ENCODE measurements at regions not wholly inside any gene's neighbourhood (a gene's known extent, or its start where the extent isn't known, plus 50 kb on each side); places are given as distances from the start of the nearest gene placed in this dataset.
"Not testable (repeated sequence)": the region's sequence is repeated elsewhere in the genome, so short reads cannot be mapped to it uniquely, and the experiment has no call there.

DNA sequence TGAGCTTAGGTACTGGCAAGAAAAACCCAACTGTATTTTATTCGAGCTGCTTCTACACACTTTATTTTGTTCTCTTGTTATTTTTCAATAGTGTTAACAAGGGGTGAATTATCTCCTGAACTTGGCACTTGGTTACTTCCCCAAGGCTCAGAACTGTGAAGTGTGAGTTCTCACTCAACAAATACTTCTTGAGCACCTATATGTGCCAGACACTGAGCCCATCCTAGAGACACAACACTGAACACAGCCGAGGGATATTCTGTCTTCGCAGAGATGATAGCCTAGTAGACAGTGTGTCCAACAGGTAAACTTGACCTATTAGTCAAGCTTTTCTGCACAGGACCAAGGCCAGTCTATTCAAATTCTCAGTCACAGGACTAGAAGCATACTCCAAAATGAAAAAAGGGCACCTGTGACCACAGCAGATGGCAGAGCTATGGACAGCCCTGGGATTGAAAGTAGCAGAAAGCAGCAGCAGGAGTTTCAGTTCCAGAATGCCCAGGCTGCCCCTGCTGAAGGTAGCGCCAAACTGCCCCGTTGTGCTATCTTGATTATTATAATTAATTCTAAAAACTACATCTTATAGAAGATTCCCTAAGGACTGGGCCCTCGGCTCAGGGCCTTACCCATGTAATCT, 77.8 kb upstream of the TAB2 start:
- no peak for DNase-seq (ENCODE audit: low spot score)

DNA sequence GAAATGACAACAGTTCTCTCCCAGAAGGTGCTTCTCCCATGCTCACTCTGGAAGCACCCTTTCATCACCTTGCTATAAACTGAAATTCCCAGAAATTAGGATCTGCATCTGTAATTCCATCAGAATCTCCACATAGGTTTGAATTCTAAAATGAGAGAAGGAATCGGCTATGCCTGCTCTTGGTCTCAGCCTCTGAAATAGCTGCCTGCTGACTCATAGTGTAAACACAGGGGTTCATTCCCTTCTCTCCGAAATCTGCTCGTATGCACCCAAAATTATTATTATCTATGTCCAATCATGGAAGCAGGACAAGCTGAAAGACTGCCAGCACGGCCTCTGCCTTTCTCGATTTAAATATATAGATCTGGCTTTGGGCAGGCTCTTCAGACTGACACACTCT, 74.6 kb upstream of the TAB2 start:
- no peak for DNase-seq (ENCODE audit: low spot score)

DNA sequence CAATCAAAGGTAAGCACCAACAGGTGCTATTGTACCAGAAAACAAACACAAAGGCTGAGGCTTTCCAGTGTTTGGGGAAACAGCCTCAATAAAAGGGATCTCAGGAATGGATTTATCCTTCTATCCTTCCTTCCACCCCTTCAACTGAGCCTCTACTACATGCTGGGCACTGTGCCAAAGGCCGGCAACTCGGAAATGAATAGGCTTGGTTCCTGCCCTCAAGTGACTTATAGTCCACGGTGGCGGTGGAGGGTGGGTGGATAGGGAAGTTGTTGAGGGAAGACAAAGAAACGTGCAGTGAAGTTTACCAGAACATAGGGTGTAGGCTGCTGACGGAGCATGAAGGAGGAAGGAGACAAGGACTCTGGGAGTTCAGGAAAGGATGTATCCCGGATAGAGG, 73.4 kb upstream of the TAB2 start:
- DNase-seq (ENCODE audit: low spot score) = no peak

DNA sequence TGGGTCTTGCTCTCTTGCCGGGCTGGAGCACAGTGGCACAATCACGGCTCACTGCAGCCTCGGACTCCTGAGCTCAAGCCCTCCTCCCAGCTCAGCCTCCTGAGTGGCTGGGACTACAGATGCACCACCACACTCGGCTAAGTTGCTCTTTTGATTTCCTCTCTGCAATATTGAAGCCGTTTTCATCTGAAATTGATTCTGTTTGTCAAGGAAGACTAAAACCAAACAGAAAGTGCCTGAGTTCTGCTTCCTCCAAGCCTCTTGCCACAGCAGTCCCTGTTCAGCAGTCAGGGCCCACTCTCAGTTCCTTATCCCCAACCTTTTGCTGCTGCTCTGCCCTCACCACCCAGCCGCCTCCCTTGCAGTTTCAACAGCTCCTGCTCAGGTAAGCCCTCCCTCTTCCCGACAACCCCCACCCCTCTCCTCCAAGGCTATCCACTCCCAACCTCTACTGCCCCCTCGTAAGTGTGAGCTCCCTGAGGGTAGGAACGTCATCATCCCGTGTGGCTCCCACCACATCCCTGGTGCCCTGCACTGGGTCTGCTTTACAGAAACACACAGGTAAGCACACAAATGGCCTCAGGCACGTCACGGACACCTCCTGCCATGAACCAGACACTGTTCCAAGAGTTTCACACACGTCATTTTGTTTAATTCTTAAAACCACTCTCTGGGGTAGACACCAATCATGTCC, 70.7 kb upstream of the TAB2 start:
- DNase-seq (ENCODE audit: low spot score) = no peak

DNA sequence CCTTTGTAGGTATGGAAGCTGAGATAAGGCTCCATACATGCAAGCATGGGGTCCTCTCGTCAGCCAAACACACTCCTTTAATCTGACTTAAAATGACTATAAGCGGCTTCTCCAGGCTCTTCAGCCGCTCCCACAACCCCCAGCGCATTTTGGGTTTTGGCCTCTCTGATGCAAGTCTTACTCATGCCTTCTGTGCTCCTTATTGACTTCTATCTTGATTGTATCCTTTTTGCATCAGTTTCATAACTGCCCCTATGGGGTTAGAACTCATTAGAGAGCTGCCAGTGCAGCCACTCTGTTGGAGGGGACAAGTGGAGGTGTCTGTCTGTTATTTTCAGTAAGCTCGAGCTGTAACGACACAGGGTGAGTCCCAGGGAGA, 70.1 kb upstream of the TAB2 start:
- no peak for DNase-seq (ENCODE audit: low spot score)

DNA sequence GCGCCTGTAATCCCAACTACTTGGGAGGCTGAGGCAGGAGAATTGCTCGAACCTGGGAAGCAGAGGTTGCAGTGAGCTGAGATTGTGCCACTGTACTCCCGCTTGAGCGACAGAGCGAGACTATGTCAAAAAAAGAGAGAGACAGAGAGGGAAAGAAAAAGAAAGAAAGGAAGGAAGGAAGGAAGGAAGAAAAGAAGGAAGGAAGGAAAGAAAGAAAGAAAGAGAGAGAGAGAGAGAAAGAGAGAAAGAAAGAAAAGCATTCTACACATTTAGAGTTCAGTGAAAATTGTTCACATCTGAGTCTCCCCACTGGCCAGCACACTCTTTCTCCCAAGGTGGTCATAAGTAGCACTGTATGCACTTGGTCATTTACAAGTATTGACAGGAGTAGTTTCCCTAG, 69.2 kb upstream of the TAB2 start:
- DNase-seq (ENCODE audit: low spot score) = not testable (repeated sequence)

DNA sequence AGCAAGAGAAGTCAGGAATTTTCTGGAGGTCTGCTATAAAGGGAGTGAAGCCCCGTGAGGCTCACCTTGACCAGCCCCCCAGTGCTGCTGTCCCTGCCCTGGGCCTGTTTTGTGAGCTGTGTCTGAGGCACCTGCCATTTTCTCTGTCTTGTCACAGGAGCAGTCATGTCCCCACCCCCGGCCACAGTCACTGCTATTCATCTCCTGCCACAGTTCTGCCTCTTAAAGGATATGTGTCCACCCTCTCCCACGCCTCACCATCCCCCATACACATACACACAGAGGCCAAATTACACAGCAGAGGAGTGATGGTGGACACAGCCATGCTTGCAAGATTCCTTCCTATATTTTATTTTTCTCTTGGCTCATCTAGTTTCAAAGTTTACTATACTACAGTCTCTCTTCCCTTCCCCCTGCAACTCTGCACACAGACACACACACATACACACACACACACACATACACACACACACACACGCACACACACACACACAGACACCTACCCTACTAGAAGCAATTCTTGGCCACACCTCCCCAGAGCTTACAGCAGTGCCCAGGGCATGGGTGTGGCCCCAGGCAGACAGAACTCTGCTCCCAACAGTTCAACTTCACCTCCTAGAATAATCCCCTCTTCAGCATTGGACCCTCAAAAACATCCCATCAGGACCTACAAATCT, 68.7 kb upstream of the TAB2 start:
- DNase-seq (ENCODE audit: low spot score) = peak; percentile 54

DNA sequence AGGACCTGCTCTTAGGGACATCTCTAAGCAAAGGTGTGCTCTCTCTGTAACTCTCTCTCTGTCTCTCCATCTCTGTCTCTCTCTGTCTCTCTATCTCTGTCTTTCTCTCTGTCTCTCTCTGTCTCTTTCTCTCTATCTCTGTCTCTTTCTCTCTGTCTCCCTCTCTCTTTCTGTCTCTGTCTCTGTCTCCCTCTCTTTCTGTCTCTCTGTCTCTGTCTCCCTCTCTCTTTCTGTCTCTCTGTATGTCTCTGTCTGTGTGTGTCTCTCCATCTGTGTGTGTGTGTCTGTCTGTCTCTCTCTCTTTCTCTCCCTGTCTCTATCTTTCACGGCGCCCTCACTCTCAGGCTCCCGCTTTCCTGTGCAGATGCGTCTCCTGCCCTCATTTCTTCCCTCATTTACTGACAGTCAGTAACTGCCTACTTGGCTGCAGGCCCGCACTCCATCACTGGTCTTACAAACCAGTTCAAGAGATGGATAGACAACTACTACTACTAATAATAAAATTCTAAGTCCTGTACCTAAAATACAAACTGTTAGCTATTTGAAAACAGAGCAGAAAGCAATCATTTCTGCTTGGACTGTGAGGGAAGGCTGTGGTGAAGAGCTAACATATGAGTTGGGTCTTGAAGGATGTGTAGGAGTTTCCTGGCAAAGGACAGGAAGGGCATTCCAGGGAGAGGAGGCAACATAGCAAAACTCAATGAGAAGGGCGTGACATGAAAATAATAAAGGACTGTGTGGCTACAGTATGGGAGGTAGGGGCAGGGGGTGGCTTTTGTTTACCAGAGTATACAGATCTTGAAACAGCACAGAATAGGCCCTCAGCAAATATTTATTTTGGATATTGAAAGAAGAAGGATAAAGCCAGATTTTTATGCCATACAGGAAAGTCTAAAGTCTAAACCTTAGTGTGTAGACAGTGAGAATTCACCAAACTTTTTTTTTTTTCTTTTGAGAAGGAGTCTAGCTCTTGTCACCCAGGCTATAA, 67.8 kb upstream of the TAB2 start:
- no peak for DNase-seq (ENCODE audit: low spot score)

DNA sequence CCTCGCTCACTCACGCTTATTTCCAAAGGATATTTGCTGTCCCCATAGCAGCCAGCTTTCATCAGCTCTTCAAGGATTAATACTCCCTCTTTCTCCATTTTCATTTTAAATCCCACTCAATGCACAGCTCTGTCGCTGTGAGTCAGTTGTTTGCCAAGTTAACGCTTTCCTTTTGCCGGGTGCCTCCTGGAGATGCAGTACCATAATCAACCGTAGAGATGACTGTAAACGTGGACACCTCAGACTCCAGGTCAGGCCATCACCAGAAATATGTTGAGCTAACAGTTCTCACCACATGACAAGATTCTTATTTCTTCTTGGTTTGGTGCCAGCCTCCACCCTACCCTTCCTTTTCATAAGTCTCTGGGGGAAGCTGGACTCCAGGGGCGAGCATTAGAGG, 66.6 kb upstream of the TAB2 start:
- no peak for DNase-seq (ENCODE audit: low spot score)

DNA sequence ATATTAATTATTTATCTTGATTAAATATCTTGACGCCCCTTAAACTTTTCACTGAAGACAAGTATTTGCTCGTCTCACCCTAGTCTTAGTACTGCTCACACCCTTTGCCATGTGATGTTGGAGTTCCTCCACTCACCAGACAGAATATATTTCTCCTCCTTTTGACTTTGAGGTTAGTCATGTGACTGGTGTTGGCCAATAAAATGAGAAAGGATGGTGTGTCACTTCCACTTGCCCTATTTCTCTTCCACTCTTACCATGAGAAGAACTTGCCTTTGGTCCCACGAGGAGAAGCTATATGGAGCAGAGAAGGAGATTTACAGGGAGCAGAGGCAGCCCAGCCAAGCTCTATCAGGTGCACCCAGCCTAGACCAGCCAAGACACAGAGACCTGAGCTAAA, 64.9 kb upstream of the TAB2 start:
- DNase-seq (ENCODE audit: low spot score) = no peak

DNA sequence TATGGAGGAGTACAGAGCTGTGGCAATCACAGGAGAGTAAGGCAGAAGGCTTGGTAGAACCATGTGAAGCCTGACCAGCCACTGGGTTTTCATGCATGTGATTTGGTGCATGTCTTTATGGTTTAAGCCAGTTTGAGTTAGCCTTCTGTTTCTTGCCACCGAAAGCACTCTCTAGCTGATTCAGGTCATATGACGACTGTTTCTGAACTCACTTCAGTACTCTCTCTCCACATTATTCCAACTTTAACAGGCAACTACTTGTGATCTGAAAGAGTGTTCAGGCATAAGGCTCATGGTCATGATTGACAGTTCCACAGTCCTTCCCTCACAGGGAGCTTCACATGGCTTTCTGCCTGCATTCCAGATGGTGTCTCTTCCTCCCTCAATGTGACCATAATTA, 63.3 kb upstream of the TAB2 start:
- DNase-seq (ENCODE audit: low spot score) = no peak

DNA sequence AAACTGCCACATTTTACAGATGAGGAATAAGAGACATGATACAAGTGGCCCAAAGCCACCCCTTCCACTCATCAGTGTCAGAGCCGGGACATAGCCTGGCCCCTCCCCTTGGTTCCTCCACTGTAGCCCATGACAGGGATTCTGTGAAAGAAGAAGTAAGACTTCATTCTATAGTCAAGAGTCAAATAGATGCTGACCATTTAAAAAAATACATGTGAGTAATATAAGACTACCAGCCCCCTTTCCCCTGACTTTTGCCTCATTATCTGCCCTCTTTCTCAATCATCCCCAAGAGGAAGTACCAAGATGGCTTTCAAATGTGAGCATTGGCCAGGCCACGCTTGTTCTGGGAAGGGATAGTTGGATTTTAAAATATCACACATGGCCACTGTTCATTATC, 57.8 kb upstream of the TAB2 start:
- no peak for DNase-seq (ENCODE audit: low spot score)

DNA sequence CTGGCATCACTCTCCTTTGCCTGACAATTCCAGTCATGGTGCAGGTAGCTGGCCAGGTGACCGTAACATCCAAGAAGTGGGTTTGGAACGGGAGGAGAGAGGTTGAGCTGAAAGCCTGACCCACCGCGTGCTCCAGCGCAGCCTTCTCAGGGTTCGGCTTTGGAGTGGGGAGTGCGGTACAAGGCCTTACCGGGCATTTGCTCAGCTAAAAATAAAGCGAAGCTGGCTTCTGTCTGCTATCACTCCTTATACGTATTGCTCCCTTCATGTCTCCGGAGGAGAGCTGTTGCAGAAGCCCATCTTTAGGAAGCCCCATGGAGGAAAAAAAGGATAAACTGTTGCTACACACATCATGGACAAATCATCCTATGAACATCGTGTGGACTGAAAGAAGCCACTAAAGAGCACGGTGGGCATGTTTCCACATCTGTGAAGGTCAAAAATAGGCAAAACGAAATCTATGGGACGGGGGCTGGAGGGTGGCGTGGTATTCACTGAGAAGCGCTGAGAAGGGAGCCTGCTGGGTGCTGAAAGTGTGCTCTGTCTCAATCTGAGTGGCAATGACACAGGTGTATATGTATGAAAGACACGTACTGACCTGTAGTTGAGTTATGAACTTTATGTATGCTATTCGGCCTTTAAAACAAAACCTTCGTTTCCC, 57.2 kb upstream of the TAB2 start:
- no peak for DNase-seq (ENCODE audit: low spot score)

DNA sequence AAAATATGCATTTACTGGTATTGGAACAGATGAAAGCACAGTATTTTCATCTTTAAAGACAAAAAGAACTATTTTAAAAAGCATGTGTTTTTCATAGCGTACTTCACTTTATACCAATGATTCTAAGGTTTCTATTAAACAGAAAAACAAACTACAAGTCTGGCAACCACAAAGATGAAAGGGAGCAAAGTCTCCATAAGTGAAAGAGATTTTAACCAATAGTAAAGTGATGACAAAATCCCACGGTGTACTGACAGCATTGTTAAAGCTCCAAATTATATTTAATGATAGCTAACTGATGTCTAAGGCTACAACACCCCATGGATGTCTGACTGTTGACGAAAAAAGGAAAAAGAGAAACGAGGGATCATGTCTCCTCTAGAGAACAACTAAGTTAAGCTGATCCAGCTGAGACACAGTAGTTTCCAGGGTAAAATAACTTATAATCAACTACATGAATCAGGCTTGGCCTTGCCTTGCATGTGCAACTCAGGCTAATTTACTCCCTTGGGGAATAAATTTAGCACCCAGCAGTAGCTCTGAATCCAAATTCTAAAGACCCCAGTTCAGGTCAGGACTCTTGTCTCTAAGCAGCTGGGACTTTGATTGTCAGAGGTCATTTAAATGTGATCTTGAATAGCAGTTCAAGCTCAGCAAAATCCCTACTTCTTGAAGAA, 56.0 kb upstream of the TAB2 start:
- DNase-seq (ENCODE audit: low spot score) = peak; percentile 34

DNA sequence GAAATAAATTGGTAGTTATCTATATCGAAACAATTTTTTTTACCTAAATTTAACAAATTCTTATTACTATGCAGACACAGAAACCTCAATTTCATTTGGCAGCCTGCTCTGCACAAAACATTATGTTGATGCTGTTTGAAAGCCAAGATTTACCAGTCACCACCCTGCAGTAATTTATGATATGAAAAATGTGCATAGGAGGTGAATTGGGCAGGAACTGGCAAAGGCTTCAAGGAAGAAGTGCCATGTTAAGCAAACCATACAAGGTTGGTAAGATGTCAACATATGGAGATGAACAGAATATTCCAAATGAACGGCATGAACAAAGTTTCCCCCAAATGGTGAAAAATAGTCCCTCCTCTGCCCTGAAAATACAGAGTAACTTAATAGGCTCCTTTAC, 54.2 kb upstream of the TAB2 start:
- no peak for DNase-seq (ENCODE audit: low spot score)

DNA sequence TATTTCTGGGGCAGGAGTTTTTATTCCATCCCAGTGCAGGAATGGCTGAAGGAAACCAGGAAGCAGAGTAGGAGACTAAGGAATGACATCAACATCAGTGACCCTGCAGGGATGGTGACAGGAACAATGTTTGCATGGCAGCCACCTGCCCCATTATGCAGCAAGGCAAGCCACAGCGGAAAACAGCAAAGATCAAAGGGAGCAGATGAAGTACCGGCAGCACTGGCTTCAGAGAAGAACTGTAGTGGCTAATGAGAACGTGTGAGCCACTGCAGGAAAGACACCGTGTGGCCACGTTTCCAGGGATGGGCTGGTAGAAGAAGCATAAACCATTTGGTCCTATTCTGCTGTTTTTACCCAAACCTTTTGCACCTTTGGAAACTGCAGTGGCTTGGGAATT, 52.9 kb upstream of the TAB2 start:
- DNase-seq (ENCODE audit: low spot score) = peak; percentile 50

DNA sequence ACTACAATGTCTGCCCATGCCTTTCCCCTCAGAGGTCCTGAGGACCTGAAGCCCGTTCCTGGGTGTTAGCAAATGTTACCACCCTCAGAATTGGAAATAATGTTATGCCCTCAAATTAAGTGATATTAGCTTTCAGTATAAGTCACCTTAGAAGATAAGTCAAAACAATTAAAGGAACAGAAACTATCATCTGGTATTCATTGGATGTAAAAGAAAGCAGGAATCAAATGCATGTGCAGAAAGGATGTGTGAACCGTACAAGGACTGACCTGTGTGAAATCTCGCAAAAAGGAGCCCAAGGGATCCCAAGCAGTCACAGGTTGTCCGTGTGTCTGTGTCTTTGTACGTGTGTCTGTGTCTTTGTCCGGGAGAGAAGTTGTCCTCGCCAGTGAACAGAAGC, 51.6 kb upstream of the TAB2 start:
- DNase-seq (ENCODE audit: low spot score) = no peak

DNA sequence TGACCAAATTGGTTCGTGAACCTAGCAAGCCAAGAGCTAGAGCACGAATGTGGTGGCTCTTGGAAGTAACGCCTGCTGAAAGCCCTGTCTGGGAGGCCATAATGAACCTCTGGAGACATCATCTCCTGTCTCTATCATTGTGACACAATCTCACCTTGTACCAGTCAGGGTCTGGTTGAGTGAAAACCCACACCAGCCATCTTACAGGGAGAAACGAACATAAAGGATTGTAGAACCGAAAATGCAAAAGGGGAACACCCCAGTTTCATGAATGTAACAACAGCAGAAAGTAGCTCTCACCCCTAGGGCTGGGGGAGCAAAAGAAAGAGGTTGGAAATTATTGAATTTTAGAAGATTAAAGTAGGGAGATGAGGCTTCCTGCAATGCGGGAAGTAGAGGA, 50.9 kb upstream of the TAB2 start:
- no peak for DNase-seq (ENCODE audit: low spot score)

DNA sequence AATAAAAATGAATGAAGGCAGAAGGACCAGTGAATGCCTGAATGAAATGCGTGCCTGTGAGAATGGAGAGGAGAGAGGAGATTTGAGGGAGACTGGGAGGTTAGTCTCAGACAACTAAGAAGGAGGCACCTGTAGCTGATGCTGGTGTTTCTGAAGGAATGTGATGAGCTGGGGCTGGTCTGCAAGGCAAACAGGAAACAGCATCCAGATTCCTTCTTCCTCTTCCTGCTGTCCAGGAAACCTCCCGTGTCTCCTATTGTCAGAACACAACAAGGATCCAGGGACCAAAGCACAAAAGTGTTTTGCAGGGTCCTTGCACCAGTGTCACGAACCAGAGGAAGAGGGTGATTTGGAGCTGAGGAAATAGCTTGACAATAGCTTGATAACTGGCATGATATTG, 50.4 kb upstream of the TAB2 start:
- no peak for DNase-seq (ENCODE audit: low spot score)

DNA sequence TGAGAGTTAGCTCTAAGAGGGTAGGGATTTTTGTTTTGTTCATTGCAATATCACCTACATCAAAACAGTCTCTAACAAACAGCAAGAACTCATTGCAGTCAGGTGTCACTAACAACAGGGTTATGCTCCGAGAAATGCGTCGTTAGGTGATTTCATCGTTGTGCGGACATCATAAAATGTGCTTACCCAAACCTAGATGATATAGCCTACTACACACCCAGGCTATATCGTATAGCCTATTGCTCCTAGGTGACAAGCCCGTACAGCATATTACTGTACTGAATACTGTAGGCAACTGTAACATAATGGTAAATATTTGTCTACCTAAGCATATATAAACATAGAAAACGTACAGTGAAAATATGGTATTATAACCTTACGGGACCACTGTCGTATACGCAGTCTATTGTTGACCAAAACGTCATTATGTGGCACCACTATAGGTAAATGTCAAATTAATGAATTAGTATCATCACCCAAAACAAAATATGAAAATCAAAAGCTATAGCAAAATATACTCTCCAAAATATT, 49.9 kb upstream of the TAB2 start:
- no peak for DNase-seq (ENCODE audit: low spot score)

Data from CD4-positive, alpha-beta T cell treated with Interleukin-15 for 4 hours (primary cell).